ENCODE measurements at regions not wholly inside any gene's neighbourhood (a gene's known extent, or its start where the extent isn't known, plus 50 kb on each side); places are given as distances from the start of the nearest gene placed in this dataset.

DNA sequence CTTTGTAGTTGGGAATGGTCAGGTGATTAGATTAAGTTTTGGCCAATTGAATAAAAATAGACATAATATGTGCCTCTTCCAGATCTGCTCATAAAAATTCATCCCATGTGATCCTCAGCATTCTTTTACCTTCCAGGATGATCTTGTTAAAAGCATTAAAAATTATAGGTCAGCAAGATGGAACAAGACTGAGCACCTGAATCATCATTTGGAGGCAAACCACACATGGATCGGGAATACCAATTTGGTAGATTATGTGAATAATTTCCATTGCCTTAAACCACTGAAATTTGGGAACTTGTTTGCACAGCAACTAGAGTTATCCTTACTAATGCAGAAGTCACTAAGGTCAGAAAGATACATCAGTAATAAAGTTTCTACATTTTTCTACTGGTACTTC, 681.4 kb upstream of the ADGRL2 start:
- DNase-seq (ENCODE audit: low read depth, low spot score), result no peak

DNA sequence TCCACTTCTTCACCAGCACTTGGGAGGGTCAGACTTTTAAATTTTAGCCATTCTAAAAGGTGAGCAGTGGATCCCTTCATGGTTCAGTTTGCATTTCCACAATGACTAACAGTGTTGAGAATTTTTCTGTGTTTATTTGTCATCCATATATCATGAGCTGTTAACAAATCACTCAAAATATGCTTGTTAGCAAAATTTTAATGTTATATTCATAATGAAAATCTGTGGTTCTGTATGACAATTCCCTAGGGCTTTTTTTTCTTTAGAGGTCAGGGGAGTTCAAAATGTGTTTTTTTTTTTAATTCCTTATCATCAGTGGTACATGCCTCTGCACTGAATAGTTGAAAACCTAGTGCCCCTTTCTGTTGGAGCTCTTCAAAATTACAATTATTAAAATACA, 682.2 kb upstream of the ADGRL2 start:
- DNase-seq (ENCODE audit: low read depth, low spot score), result no peak

GRCh38 chr1:81115422-81115821, 685.3 kb upstream of the ADGRL2 start:
- no peak for DNase-seq (ENCODE audit: low read depth, low spot score)

- no peak for DNase-seq (ENCODE audit: low read depth, low spot score)
These were observed 686.5 kb upstream of the ADGRL2 start for GRCh38 chr1:81114191-81114590.

- DNase-seq (ENCODE audit: low read depth, low spot score), result no peak
These were observed 687.0 kb upstream of the ADGRL2 start for GRCh38 chr1:81113688-81114087.

DNA sequence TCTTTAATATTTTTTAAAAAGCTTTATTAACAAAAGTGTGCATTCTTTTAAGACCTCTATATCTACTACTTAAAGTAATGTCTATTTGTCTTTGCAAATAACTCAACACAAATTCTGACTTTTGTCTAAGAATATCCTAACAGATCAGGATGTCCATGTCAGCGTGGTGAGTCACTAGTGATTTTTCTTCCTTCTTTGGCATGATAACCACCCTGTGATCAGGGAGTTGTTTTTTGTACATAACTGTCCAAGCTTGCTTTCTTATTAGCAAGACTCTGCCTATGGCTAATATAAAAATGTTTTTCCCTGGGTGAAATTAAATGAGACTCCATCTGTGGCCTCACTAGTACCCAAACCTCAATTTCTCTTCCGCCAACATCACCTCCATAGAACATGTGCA, 688.9 kb upstream of the ADGRL2 start:
- no peak for DNase-seq (ENCODE audit: low read depth, low spot score)

- no peak for DNase-seq (ENCODE audit: low read depth, low spot score)
These were observed 691.7 kb upstream of the ADGRL2 start for GRCh38 chr1:81109038-81109437.

DNA sequence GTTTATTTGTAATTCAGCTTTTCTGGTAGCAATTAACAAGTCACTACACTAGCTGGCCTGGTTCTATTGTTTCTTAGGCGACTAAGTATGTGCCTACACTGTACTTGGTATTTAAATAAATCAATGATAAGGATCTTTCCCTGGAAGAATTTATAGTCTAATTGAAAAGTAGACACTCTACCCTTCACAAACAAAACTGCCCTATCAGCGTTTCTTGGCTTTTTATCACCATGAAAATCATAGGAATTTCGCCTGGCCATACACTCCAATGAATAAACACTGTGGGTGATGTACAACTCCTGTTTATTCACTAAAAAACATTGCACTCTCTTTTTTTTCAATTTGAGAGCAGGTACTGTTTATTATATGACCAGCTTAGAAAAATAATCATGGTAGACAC, 702.9 kb upstream of the ADGRL2 start:
- no peak for DNase-seq (ENCODE audit: low read depth, low spot score)

DNA sequence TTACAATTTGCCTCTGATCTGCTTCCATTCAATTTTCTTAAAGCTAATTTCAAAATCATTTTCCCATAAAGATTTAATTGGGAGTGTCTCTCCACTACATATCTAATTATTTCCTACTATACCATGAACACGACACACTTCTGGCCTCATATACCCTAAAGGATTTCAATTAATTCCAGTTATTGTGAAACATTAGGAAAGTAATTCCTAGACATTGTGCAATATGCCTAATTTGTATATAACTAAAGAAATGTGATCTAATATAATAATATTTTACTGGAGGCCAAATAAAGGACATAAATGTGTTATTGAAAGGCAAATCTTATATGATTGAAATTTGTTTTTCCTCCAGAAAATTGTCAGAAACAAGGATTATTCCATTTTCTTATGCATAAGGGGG, 727.2 kb upstream of the ADGRL2 start:
- DNase-seq (ENCODE audit: low read depth, low spot score), result no peak

DNA sequence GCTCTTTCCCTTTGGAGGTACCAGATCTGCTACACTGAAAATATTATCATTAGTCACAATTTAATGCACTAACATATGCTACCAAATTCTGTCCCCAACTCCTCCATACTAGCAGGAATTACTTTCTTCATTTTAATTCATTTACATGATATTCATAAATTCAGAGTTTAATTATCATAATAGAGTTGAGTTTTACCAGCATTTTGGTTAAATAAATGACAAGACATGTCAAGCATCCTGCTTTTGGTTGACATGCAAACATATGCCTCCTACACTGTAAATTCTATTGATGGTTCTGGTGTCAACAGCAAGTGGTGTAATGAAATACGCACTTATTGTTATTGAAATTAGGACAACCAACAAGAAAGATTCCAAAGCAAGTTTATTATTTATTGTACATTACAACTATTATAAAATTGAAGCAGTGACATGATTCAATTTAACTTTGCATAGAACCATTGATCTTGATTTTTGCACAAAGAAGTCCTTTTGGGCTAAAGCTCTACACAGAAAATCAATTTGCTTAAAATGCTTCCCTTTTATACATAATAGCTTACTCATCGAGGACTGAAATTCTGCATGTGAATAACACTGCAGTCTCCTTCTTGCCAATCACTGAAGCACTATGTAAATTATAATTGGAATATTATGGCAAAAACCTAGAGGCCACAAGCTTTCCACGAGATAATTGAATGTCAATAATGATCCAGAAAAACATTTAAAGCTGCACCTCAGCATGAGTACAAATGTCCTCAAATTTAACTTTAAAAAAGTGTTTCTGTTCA, 728.6 kb upstream of the ADGRL2 start:
- no peak for DNase-seq (ENCODE audit: low read depth, low spot score)

GRCh38 chr1:81071072-81071858, 729.5 kb upstream of the ADGRL2 start:
- no peak for DNase-seq (ENCODE audit: low read depth, low spot score)

- no peak for DNase-seq (ENCODE audit: low read depth, low spot score)
These were observed 730.9 kb upstream of the ADGRL2 start for GRCh38 chr1:81069856-81070255.

GRCh38 chr1:81068726-81069125, 732.0 kb upstream of the ADGRL2 start:
- no peak for DNase-seq (ENCODE audit: low read depth, low spot score)

- no peak for DNase-seq (ENCODE audit: low read depth, low spot score)
These were observed 746.9 kb upstream of the ADGRL2 start for GRCh38 chr1:81053826-81054225.

- DNase-seq (ENCODE audit: low read depth, low spot score), result no peak
These were observed 748.6 kb upstream of the ADGRL2 start for GRCh38 chr1:81052162-81052561.

GRCh38 chr1:81050390-81050789, 750.3 kb upstream of the ADGRL2 start:
- no peak for DNase-seq (ENCODE audit: low read depth, low spot score)

DNA sequence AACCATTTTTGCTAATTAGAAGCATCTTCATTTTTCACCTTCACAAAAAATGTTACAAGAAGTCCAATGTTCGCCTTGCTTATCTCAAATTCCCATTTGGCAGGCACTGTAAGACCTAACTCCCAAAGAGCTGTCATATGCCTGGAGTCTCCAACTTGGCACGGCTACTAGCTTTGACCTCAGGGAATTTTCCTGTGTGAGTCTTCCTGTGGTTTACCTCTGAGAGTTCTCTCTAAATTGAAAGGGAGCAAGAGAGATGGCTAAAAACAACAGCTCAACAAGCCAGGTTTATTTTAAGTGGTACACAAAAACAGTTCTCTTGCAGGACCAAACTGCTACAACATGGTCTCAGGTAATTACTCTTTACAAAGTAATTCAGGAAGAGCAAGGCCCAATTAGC, 756.0 kb upstream of the ADGRL2 start:
- no peak for DNase-seq (ENCODE audit: low read depth, low spot score)

GRCh38 chr1:81042225-81042624, 758.5 kb upstream of the ADGRL2 start:
- no peak for DNase-seq (ENCODE audit: low read depth, low spot score)

GRCh38 chr1:81034291-81034690, 766.4 kb upstream of the ADGRL2 start:
- no peak for DNase-seq (ENCODE audit: low read depth, low spot score)

- no peak for DNase-seq (ENCODE audit: low read depth, low spot score)
These were observed 767.7 kb upstream of the ADGRL2 start for GRCh38 chr1:81032973-81033425.

DNA sequence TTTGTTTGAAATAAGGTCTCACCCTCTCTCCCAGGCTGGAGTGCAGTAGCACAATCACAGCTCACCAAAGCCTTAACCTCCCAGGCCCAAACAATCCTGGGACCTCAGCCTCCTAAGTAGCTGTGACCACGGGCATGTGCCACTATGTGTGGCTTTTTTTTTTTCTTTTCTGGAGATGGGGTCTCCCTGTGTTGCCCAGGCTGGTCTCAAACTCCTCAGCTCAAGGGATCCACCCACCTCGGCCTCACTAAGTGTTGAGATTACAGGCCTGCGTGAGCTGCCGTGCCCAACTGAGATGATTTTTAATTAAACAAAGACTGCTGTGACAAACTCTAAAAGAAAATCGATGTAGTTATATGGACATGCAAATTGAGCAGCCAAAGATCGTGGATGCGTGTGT, 768.4 kb upstream of the ADGRL2 start:
- no peak for DNase-seq (ENCODE audit: low read depth, low spot score)

DNA sequence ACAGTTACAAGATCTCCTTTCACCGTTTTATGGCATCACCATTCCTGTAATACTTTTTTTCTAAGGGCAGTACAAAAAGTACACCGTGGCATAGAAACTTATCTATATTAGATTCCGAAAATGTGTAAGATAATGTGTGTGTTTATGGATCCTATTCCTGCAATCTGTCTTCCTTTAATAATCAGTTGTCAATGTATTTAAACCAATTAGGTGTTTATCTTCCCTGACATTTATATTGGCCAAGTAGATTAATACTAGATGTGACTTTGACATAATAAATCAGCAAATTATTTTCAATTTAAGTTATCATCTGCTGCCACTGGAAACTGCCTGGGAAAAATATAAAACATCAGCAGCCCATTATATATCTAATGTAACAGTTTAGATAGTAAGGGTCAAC, 770.3 kb upstream of the ADGRL2 start:
- no peak for DNase-seq (ENCODE audit: low read depth, low spot score)

- DNase-seq (ENCODE audit: low read depth, low spot score), result no peak
These were observed 771.5 kb upstream of the ADGRL2 start for GRCh38 chr1:81029266-81029665.
